Progenitor cell of endocrine pancreas (in vitro differentiated cells): ENCODE measurements at regions not wholly inside any gene's neighbourhood (a gene's known extent, or its start where the extent isn't known, plus 50 kb on each side); places are given as distances from the start of the nearest gene placed in this dataset.

ENCODE experiments used
- DNase-seq: peaks from one replicate; pipeline ENCODE4 v3.0.0; 2021; ENCODE audit warnings: low spot score; ENCODE audit not compliant: unreplicated experiment
- H3K27ac Mint-ChIP-seq: 2 replicates; pipeline ENCODE4 v1.8.0; 2021; ENCODE audit warnings: mild to moderate bottlenecking, moderate library complexity, mixed read lengths
- H3K27me3 Mint-ChIP-seq: 2 replicates; pipeline ENCODE4 v1.8.0; 2021; ENCODE audit warnings: mixed read lengths
- H3K36me3 Mint-ChIP-seq: 2 replicates; pipeline ENCODE4 v1.8.0; 2022; ENCODE audit warnings: mixed read lengths; ENCODE audit not compliant: insufficient read depth
- H3K4me1 Mint-ChIP-seq: 2 replicates; pipeline ENCODE4 v1.8.0; 2021; ENCODE audit warnings: low read depth, mixed read lengths
- H3K4me3 Mint-ChIP-seq: 2 replicates; pipeline ENCODE4 v1.8.0; 2021; ENCODE audit warnings: low read depth, mild to moderate bottlenecking, moderate library complexity, mixed read lengths
- H3K9me3 Mint-ChIP-seq: 2 replicates; pipeline ENCODE4 v1.8.0; 2021; ENCODE audit warnings: low read depth, mixed read lengths
- CTCF ChIP-seq: fragments of 200-600 bp; sonication (generic); IDR thresholded peaks from one replicate; pipeline ENCODE4 v1.5.0; 2021; ENCODE audit warnings: antibody characterized with exemption, mild to moderate bottlenecking; ENCODE audit not compliant: unreplicated experiment

- Mint-ChIP-seq H3K27me3 (peaks cover 4% of the 10 kb centered on the region), H3K27ac (no peak overlapping the region), H3K4me3 (no peak overlapping the region), H3K36me3 (no peaks in the 10 kb centered on the region), H3K9me3 (no peaks in the 10 kb centered on the region), H3K4me1 (peaks cover 15% of the 10 kb centered on the region)
- DNase-seq = no peak
- TF ChIP-seq CTCF = no peak
Measured at GRCh38 chr15:91699741-91700140, 153.8 kb upstream of the SLCO3A1 start.

GRCh38 chr15:91703274-91703673, 150.2 kb upstream of the SLCO3A1 start:
- no peaks in the 10 kb centered on the region for H3K4me1 Mint-ChIP-seq
- no peaks in the 10 kb centered on the region for H3K36me3 Mint-ChIP-seq
- no peak overlapping the region for H3K4me3 Mint-ChIP-seq
- no peak overlapping the region for H3K27ac Mint-ChIP-seq
- H3K9me3 Mint-ChIP-seq = no peaks in the 10 kb centered on the region
- DNase-seq = no peak
- peaks cover 7% of the 10 kb centered on the region for H3K27me3 Mint-ChIP-seq
- no peak for TF ChIP-seq CTCF

- Mint-ChIP-seq H3K4me1 (no peaks in the 10 kb centered on the region), H3K27ac (no peak overlapping the region), H3K9me3 (no peaks in the 10 kb centered on the region), H3K4me3 (no peak overlapping the region), H3K27me3 (peaks cover 9% of the 10 kb centered on the region), H3K36me3 (no peaks in the 10 kb centered on the region)
- no peak for DNase-seq
- no peak for TF ChIP-seq CTCF
Measured at GRCh38 chr15:91704343-91704742, 149.2 kb upstream of the SLCO3A1 start.

- peak; percentile 91 for TF ChIP-seq CTCF
- Mint-ChIP-seq H3K4me3 (no peak overlapping the region), H3K27ac (no peak overlapping the region)
Measured at GRCh38 chr15:91706322-91707032, 147.0 kb upstream of the SLCO3A1 start.

GRCh38 chr15:91710080-91710698, 143.3 kb upstream of the SLCO3A1 start:
- no peaks in the 10 kb centered on the region for H3K9me3 Mint-ChIP-seq
- TF ChIP-seq CTCF = no peak
- no peak overlapping the region for H3K4me3 Mint-ChIP-seq
- H3K27me3 Mint-ChIP-seq = peaks cover 21% of the 10 kb centered on the region
- H3K27ac Mint-ChIP-seq = no peak overlapping the region
- H3K36me3 Mint-ChIP-seq = no peaks in the 10 kb centered on the region
- DNase-seq = no peak
- no peaks in the 10 kb centered on the region for H3K4me1 Mint-ChIP-seq

More at GRCh38 chr15:91706322-91707032, 147.0 kb upstream of the SLCO3A1 start:
- Mint-ChIP-seq H3K9me3 (no peaks in the 10 kb centered on the region), H3K4me1 (no peaks in the 10 kb centered on the region), H3K27me3 (peaks cover 14% of the 10 kb centered on the region), H3K36me3 (no peaks in the 10 kb centered on the region)
- peak; percentile 45 for DNase-seq
